Activated naive CD4-positive, alpha-beta T cell treated with Interleukin-2 at 50 U/mL for 16 hours (primary cell): ENCODE measurements at regions not wholly inside any gene's neighbourhood (a gene's known extent, or its start where the extent isn't known, plus 50 kb on each side); places are given as distances from the start of the nearest gene placed in this dataset.

ENCODE experiments used
- DNase-seq: peaks from one replicate; pipeline ENCODE4 v3.0.0-alpha.2; 2020

DNA sequence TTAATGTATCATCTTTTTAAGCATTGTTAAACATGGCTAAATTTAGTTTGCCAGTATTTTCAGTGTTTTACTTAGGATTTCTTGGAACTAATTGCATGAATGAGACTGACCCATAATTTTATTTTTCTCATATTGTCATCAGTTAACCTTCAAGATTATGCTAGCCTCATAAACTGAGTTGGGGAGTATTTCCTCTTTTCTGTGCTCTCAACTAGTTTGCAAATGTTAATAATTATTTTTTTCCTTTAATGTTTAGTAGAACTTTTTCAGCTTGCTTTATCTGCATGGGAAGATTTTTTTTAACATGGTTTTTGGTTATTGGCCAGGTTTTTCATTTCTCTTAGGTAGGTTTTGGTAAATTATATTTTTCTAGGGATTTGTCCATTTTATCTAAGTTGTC, 235.4 kb upstream of the SESN3 start:
- DNase-seq = no peak

DNA sequence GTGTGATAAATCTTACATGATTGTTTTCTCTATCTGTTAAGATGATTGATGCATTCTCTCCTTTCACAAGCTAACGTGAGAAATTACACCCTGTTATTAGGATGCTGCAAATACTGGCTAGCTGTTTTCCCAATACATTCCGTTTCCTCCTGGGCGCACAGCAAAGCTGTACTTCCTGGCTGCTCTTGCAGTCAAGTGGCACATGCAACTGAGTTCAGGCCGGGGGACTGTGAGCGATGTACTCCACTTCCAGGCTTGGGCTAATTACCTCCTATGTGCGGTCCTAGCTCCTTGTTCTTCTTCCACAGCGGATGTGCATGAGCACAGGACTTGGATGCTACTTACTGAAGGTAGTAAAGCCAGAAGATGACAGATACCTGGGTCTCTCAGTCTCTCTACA, 234.9 kb upstream of the SESN3 start:
- no peak for DNase-seq

DNA sequence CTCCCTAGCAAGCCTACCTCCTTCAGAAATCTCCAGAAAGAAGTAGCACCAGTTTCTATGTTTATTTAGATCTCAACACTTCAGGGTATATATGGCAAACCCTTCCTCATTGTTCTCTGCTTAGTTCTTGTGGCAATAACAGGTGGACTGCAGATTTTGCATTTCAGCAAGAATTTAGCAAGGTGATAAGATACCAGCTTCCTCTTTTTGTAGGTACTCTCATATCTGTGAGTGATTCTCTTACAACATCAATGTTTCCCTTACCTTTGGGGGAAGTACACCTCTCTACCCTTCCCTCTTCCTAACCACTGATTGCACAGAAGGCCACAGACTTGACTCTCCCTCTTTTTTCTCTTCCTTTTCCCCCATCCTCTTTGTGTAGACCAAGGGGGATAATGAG, 230.9 kb upstream of the SESN3 start:
- DNase-seq = no peak

- no peak for DNase-seq
These were observed 230.3 kb upstream of the SESN3 start for GRCh38 chr11:95461348-95461747.

DNA sequence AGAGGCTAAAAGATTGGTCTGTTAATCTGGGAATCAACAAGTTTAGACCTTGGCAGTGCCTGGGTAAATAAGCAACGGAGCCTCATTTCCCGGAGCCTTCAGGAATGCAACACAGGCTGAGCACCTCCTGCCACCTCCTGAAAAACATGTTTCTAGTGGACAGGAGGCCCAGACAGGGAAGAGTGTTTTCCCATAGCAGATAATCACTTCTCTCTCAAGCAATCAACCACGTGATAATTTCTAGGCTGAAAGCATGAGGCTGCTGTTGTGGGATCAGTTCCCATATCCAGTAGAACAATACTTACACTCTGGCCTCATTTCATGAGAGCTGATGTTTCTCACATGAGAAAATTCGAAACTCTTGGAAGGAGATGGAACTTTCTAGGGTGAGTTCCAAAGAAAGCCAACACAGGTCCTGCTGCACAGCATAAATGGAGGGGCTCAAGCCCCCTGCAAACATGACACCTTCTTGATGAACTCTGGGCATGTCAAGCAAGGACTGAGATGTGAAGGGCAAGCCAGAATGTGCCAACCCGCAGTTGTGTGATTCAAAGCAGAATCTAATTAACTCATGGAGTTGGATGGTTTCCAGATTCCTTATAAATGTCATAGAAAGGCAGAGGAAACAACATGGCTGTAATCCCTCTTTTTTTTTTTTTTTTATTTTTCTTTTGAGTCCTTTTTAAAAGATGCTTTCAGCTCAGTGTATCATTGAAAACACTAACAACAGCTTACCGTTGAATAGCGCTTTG, 228.5 kb upstream of the SESN3 start:
- no peak for DNase-seq

DNA sequence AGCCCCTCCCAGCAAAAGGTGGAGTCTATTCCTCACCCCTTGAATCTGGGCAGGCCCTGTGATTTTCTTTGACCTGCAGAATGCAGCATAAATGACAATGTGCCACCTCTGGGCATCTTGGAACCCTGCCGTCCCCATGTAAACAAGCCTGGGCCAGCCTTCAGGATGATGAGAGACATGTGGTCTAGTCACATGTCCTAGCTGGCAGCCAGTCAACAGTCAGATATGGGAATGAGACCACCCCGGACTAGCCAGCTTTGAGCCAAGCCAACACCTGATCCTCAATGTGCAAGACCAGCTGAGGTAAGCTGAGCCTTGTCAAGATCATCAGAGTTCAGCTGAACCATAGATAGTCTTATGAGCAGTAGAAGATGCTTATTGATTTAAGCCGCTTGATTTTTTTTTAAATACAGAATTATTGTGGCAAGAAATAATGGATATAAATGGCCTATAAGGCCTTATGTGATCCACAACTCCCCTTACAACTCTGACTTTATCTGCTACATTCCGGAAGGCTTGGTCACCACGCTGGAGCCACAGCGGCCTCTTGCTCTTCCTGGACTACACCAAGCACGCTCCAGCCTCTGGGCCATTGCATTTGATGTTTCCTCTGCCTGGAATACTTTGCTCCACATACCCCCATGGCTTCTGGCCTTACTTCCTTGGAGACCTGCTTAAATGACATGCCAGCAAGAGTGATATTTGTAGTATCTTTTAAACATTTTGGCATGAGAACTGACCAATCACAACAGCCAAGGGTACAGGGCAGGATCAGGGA, 225.9 kb upstream of the SESN3 start:
- no peak for DNase-seq

DNA sequence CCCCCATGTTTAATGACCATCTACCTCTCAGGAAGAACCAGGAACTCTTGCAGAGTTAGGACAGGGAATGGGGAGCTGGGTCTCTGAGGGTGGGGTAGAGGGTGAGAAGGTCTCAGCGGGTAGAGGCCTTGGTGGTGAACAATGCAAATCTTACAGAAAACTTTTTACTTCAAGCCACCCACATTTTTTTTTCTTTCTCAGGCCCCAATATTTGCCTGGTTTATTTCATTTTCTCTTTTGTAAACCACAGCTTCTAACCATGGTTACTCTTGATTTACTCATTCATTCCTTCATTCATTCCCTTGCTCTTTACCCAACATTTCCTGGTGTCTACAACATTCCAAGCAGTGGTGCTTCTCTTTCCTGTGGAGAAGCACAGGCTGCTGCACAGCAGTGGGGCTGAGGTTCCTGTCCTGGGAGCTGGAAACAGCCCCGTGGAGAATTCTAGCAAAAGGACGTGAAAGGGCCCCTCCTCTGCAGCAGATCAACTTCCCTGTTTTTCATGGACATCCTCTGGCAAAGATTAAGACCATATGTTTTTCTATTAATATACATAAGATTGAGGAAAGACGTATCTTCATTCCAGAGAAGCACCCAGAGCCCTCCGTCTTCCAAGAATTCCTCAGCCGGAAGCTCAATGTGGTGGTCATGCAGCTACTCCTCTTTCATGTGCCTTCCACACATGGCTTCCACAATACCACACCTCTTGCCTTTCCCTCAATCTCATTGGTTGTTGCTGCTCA, 224.4 kb upstream of the SESN3 start:
- DNase-seq = no peak

DNA sequence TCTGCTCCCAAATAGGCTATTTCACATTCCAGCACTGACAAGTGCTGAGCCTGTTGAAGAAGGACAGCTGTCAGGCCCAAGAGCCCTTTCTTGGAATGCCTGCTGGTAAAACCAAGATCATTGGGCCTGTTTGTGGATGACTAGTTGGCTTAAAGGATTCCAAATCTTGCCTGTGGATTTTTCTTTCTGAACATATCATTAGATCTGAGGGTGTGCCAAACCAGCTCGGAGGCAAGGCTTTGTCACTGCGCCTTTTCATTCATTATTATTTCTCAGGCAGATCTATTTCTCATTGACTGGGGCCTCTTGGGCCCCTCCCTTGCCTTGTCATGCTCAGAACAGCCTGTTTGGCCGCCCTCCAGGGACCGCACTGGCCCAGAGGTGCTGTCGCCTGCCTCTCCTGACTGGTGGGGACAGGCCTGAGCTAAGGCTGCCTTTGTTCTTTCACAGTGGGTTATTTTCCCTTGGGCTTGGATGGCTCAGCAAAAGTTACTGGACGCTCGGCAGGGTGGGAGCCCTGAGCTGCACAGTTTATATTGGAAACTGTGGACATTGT, 222.7 kb upstream of the SESN3 start:
- no peak for DNase-seq

GRCh38 chr11:95451682-95452081, 220.7 kb upstream of the SESN3 start:
- no peak for DNase-seq

DNA sequence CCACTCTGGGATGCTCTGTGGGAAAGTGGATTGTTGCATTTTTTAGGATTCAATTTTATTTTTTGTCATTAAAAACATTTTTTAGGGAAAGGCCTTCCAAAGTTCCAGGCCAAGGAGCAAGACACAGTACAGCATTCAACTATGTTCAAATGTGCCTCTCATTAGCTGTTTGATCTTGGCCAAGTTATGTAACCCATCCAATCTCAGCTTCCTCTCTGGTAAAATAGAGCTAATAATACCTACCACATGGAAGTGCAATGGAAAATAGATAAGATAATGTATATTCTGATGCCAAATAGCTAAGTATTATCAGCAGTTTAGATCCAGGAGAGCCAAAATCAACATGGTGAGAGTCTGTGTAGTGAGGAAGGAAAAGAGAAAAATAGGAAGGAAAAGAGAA, 220.3 kb upstream of the SESN3 start:
- no peak for DNase-seq

GRCh38 chr11:95450547-95451123, 219.6 kb upstream of the SESN3 start:
- DNase-seq = no peak

DNA sequence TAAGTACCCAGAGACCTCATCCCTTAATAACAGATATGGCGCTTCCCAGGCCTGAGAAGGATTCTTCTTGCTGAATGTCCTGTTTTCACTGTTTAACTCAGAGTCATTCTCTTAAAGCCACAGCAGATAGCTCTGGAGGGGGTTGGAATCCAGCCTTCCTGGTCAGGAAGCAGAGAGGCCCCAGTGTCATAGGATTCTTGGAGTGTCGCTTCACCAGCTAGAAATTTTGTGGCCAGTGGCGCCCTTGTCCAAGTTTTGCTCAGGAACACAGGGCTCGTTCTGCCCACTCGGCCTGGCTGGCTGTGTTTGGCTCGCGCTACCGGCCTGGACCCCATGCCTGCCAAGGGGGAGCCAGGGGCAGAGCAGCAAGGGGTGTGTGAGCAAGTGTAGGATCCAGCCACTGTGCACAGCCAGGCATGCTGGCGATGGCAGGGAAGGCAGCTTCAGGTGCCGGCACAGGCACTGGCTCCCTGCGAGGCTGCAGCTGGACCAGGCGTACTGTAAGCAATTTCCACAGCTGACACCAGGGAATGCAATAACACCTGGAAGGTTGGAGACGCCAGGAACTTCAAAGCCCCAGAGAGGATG, 214.8 kb upstream of the SESN3 start:
- DNase-seq = no peak

GRCh38 chr11:95444309-95445241, 213.6 kb upstream of the SESN3 start:
- DNase-seq = no peak

GRCh38 chr11:95443386-95443785, 212.4 kb upstream of the SESN3 start:
- peak; percentile 19 for DNase-seq

DNA sequence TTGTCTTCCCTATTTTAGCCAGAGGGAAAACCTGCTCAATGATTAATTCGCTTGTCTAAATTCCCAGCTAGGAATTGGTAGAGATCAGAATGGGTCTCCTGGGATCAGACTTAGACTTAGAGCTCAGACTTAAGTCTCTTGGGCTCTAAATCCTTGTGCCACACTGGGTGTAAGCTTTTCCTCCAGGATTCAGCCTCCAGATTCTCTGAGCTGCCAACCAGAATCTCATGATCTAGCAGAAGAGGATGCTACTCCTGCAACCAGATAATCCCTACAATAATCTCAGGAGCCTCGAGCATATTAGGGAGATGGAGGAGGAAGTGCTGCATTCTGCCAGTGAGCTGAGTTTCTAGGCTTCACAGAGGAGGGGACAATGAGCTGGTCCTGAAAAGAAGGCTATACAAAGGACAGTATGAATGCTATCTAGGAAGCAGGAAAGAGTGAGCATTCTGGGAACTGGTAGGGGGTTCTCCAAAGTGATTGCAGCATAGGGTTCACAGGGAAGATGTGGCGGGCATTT, 211.6 kb upstream of the SESN3 start:
- DNase-seq = no peak

- no peak for DNase-seq
These were observed 204.8 kb upstream of the SESN3 start for GRCh38 chr11:95435628-95436353.

DNA sequence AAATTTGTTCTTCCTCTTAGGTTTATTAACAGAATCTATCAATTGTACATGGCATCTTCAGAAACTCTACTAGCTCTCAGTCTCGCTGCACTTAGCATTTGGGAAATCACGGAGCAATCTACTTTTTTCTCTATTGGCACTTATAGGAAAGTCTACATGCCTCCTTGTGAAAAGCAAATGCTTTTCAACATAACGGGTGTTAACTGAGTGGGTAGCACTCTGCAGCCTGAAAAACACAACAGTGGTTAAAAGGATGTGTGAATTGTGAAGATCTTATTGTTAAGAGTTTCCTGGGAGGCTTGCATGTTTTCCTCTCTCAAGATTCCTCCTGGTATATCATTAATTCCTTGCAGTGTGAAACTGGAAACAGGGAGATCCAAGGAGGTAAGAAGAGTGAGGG, 204.2 kb upstream of the SESN3 start:
- DNase-seq = no peak

GRCh38 chr11:95434489-95435057, 203.6 kb upstream of the SESN3 start:
- no peak for DNase-seq

GRCh38 chr11:95434009-95434408, 203.0 kb upstream of the SESN3 start:
- DNase-seq = no peak
